H1 (cell line): ENCODE measurements at regions not wholly inside any gene's neighbourhood (a gene's known extent, or its start where the extent isn't known, plus 50 kb on each side); places are given as distances from the start of the nearest gene placed in this dataset.

Source experiments
- ATF3 ChIP-seq: IDR thresholded peaks from 2 replicates; pipeline ENCODE4 v1.6.1; 2011; ENCODE audit warnings: low read depth, mild to moderate bottlenecking, low read length; ENCODE audit not compliant: insufficient read depth
- HDAC2 ChIP-seq, 2 experiments: fragments of 300-600 bp in 1 of 2; sonication (generic) in 1 of 2; IDR thresholded peaks; 2 replicates each; pipeline ENCODE4 v1.6.1; 2011 to 2012; ENCODE audit warnings: low read depth in 2 of 2, low read length in 2 of 2, mild to moderate bottlenecking in 2 of 2, moderate library complexity in 2 of 2, borderline replicate concordance in 1 of 2, inconsistent platforms in 1 of 2
- PHF8 ChIP-seq: fragments of 200-600 bp; sonication (generic); conservative IDR thresholded peaks from 2 replicates; pipeline ENCODE4 v1.7.1; 2012; ENCODE audit warnings: low read depth, mild to moderate bottlenecking, inconsistent platforms, low read length, moderate library complexity
- SIN3A ChIP-seq, 2 experiments: IDR thresholded peaks in 1 of 2; conservative IDR thresholded peaks in 1 of 2; 2 replicates each; pipeline ENCODE4 v1.6.1; 2011 to 2012; ENCODE audit warnings: low read length in 2 of 2, improper control_type of control experiment in 1 of 2, low read depth in 1 of 2, mild to moderate bottlenecking in 1 of 2
- SP2 ChIP-seq: IDR thresholded peaks from 2 replicates; pipeline ENCODE4 v1.6.1; 2012; ENCODE audit warnings: mild to moderate bottlenecking, low read length, inconsistent platforms
- TF ChIP-seq, protein P1 (sequence below): IDR thresholded peaks from 2 replicates; pipeline ENCODE4 v1.6.1; 2012; ENCODE audit warnings: inconsistent platforms

- TF ChIP-seq SIN3A (conservative IDR thresholded peaks at IDR 0.05 in 1 of 2, IDR thresholded peaks at IDR 0.05 in 1 of 2; ENCODE audit: low read depth in 1 of 2, low read length in 2 of 2) (no peak), HDAC2 (IDR thresholded peaks at IDR 0.05; ENCODE audit: borderline replicate concordance in 1 of 2, low read depth in 2 of 2, low read length in 2 of 2) (no peak), SP2 (no peak), ATF3 (no peak), PHF8 (no peak)
- TF ChIP-seq, protein P1, sequence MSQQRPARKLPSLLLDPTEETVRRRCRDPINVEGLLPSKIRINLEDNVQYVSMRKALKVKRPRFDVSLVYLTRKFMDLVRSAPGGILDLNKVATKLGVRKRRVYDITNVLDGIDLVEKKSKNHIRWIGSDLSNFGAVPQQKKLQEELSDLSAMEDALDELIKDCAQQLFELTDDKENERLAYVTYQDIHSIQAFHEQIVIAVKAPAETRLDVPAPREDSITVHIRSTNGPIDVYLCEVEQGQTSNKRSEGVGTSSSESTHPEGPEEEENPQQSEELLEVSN, result no peak
- TF ChIP-seq, all 59 proteins: peak for 0
These were observed 170.4 kb downstream of the IRX5 start (continued) for GRCh38 chr16:55101026-55101425.
